ENCODE measurements at regions not wholly inside any gene's neighbourhood (a gene's known extent, or its start where the extent isn't known, plus 50 kb on each side); places are given as distances from the start of the nearest gene placed in this dataset.

DNA sequence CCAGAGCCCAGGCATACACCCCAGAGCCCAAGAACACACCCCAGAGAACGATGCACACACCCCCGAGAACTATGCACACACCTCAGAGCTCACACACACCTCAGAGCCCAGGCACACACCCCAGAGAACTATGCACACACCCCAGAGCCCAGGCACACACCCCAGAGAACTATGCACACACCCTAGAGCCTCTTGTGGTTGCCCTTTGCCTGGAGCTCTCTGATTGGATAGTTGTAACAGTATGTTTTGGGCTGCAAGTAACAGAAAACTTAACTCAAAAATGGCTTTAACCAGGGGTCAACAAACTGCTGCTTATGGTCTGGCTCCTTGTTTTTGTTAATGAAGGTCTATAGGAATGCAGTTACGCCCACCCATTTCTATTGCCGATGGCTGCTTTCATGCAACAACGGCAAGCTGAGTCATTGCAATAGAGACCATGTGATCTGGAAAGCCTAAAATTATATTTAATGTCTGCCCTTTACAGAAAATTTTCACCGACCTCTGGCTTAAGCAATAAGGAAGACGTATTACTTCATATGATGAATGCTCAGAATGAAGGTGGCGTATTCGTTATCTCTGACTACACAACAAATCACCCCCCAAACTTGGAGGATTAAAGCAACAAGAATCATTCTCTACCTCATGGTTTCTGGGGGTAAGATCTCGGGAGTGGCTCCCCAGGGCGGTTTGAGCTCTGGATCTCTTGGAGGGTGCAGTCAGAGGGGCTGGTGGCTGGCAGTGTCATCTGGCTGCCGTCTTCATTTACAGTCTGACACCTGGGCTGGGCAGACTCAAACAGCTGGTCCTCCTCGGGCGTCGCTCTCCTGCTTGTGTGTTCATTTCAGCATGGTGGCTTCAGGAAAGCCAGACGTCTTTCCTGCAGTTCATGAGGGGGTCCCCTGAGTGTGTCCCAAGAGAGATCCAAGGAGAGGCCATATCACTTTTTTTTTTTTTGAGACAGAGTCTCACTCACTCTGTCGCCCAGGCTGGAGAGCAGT, 66.3 kb upstream of the NCOR2 start:
- no peak for DNase-seq

DNA sequence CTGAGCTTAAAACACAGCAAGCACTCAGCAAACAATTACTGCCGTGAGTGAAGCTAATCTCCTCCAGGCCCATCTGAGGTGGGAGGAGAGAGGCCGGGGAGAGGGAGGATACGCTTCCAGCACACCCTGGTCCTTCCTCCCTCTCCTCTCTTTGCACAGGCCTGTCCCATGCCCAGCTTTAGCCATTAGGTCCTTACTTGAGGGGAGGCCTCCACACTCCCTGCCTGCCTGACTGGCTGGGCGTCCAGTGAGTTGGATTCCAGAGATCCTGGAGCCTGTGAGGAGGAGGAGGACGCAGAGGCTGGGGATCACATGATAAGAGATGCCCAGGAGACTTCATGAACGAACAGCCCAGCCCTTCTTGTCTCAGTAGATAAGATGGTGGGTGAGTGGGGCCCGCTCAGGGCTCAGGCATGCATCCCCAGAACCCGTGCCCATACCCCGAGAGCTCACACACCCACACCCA, 65.1 kb upstream of the NCOR2 start:
- no peak for DNase-seq

DNA sequence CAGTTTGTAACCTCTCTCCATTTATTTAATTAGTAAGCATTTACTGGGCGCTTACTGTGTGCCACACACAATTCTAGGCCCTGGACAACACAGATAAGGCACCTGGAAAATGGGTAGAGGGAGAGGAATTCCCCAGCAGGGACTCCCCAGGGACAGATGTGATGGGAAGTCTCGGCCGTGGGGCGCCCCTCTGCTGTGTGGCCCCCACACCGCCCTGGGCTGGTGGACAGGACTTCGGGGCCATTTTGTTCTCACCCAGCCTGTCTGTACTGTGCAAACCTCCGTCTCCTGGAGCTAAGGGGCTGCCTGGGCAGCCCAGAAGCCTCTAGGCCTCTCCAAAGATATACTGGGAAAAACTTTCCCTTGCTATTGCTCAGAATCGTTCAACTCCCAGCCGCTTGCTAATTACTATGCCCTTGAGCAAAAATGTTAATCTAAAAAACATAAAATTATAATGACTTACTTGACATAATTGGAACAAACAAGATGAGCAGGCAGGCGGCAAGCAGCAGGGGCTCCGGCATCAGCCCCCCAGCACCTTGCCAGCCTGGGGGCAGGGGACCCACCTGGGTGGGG, 64.4 kb upstream of the NCOR2 start:
- DNase-seq, result no peak

DNA sequence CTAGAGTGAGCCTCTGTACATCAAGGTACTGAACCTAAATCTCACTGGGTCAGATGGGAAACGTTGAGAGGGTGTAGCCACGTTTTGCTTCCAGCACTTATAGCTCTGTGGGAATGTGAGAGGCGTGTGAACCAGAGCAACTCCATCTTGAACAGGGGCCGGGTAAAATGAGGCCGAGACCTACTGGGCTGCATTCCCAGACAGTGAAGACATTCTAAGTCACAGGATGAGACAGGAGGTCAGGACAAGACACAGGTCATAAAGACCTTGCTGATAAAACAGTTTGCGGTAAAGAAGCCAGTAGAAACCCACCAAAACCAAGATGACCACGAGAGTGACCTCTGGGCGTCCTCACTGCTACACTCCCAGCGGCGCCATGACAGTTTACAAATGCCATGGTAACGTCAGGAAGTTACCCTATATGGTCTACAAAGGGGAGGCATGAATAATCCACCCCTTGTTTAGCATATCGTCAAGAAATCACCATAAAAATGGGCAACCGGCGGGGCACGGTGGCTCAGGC, 63.4 kb upstream of the NCOR2 start:
- no peak for DNase-seq

DNA sequence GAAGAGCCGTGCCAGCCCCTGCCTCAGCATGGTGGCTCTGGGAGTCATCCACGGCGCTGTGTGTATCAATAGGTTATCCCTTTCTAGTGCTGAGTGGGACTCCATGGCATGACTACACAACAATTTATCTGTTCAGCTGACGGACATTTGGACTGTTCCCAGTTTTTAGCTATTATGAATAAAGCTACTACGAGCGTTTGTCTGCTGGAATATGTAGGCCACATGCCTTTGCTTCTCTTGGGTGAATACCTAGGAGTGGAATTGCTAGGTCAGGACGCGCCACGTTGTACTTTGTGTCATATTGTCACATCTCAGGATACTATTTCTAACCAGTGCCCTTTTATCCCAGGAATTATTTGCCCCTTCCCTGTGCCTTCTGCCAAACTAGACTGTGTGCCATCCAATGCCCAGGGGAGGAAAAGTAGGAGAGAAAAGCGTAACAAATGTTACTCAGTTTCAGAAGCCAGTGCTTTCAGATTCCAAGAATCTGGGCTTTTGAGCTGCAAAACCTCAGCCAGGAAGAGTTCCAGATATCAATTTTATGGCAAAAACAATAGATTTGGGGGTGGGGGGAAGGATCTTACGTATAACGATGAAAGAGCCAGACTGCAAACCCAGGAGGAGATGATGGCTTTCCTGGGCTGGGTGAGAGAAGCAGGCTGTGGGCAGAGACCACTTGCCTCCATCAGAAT, 62.5 kb upstream of the NCOR2 start:
- no peak for DNase-seq

DNA sequence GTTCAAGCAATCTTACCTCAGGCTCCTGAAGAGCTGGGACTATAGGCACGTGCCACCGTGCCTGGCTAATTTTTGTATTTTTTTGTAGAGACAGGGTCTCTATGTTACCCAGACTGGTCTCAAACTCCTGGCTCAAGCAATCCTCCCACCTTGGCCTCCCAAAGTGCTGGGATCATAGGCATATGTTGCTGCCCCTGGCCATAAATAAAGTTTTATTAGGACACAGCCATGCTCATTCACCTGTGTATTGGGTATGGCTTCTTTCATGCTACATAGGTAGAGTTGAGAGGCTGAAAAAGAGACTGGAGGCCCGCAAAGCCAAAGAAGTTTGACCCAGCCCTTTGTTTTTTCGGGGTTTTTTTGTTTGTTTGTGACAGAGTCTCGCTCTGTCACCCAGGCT, 61.7 kb upstream of the NCOR2 start:
- no peak for DNase-seq

DNA sequence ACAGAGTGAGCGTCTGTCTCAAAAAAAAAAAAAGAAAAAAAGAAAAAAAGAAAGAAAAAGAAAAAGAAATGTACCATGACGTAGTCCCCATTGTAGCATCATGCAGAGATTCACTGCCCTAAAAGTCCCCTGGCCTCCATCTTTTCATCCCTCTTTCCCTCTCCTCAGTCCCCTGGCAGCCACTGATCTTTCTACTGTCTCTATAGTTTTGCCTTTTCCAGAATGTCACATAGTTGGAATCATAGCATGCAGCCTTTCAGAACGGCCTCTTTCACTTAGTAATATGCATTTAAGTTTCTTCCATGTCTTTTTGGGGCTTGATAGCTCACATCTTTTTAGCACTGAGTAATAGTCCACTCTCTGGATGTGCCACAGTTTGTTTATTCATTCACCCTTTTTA, 60.5 kb upstream of the NCOR2 start:
- no peak for DNase-seq

DNA sequence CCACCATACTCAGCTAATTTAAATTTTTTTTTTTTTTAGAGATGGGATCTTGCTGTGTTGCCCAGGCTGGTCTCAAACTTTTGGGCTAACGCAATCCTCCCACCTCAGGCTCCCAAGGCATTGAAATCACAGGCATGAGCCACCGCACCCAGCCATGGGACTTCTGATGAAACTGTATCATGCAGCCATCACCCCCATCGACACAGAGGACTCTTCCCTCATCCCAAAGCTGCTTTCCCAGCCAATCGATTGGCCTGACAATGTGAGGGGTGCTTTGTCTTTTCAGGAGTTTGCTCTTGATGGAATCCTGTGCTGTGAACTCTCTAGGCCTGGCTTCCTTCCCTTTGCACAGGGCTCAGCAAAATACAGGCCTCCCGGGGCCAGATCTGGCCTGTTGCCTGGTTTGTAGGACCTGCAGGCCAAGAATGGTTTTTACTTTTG, 59.6 kb upstream of the NCOR2 start:
- DNase-seq, result no peak

DNA sequence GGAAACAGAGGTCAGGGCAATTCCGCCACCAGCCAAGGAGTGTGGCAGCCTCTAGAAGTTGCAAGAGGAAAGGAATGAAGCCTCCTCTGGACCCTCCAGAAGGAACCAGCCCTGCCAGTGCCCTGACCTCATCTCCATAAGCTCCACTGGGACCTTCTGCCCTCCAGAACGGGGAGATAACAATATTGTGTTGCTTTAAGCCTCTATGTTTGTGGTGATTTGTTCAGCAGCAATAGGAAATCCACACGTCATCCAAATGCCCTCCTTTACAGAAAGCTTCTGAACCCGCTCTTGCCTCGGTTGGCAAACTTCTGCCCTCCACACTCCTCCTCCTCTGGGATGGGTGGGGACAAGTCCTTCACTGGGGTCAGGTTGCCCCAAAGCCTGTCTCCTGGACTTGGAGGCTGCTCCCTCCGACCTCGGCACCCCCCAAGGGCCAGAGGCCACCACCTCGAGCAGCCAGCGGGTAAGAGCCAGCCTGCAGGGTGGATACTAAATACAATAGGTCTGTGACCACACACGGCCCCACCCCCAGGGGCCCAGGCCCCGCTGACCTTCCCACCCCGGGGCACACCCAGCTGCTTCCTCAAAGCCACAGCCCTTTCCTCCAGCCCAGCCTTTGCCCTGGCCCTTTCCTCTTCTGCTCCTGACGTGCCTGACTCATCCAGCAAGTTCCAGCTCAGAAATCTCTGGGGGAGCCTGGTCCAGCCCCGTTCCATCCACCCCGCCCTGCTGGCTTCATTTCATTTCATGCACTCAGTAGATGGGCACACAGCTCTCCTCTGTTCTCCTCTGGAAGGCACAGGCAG, 58.7 kb upstream of the NCOR2 start:
- no peak for DNase-seq

DNA sequence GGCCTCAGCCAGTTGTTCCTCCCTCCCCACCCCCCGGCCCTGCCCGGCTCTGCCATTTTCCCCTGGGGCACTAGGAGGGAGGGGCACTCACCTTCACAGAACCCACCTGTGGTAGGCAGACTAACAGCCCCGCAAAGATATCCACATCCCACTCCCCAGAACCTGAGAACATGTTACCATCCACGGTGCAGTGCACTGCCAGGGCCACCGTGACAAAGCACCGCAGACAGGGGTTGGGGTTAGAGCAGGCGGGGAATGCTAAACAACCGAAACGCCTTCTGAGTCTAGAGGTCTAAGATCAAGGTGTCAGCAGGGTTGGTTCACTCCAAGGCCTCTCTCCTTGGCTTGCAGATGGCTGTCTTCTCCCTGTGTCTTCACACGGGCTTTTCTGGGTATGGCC, 57.4 kb upstream of the NCOR2 start:
- DNase-seq, result no peak

DNA sequence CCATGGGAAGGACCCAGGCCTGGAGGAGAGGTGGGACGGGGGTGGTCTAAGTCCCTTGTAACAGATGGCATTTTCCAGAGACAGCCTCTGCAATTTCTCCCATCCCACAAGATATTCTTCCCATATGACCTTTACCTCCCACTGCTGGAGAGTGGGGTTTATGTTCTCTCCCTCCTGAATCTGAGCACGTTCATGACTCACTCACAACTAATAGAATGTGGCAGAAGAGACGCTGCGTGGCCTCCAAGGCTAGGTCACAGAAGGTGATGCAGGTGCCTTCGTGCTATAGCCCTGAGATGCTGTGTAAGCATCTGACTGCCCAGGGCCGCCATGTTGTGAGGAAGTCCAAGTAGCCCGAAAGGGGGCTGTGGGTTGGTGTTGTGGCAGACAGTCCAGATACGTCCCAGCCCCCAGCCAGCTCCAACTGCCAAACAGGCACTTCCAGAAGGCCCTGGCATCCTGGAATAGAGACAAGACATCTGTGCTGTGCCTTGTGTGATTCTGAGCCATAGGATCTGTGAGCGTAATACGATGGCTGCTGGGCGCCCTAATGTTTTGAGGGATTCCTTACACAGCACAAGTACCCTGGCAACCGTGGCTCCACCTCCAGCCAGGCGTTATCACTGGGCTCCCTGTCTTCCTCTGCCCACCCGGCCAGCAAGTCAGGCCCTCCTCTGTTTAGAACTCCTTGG, 56.1 kb upstream of the NCOR2 start:
- DNase-seq, result no peak

DNA sequence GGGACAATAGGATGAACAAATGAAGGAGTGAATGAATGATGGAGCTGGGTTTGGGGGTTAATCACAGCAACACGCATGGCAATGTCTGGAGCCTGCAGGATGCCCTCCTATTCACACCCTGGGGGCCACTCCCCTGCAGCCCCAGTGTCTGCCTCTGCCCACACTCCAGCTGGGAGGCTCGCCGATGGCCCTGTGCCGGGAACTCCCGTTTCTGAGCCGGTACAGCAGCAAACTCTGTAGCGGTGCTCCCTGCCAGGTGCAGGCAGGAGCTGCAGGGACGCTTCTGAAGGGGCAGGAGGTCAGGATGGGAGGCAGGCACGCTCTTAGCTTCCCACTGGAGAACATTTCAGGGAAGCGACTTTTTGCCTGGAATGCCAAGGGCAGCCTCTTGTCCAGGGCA, 55.4 kb upstream of the NCOR2 start:
- no peak for DNase-seq

DNA sequence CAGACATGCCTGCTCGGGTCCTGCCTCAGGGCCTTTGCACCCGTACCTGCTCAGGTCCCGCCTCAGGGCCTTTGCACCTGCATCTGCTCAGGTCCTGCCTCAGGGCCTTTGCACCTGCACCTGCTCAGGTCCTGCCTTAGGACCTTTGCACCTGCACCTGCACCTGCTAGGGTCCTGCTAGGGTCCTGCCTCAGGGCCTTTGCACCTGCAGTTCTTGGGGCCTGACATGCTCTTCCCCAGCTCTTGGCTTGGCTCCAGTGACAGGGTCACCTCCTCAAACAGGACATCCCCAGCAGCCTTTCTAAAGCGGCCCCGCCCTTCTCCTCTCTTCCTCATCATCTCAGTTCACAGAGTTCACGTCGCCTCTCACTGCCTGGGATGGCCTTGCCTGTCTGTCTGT, 54.9 kb upstream of the NCOR2 start:
- DNase-seq, result no peak

DNA sequence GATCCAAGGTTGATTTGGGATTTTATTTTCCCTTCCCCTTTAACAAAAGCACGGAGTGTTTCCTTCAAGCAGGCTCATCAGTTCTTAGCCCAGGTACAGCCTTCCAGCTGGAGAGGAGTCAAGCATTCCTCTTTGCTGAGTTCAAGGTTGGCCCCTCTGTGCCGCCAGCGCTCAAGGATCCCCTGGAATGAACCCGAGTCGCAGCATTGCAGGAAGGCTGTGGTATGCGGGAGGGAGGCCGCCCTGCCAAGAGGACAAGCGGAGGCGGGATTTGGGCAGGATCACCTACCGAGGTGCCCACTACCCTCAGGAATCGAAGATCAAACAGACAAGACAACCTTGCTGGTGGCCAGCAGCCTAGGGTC, 53.9 kb upstream of the NCOR2 start:
- no peak for DNase-seq

DNA sequence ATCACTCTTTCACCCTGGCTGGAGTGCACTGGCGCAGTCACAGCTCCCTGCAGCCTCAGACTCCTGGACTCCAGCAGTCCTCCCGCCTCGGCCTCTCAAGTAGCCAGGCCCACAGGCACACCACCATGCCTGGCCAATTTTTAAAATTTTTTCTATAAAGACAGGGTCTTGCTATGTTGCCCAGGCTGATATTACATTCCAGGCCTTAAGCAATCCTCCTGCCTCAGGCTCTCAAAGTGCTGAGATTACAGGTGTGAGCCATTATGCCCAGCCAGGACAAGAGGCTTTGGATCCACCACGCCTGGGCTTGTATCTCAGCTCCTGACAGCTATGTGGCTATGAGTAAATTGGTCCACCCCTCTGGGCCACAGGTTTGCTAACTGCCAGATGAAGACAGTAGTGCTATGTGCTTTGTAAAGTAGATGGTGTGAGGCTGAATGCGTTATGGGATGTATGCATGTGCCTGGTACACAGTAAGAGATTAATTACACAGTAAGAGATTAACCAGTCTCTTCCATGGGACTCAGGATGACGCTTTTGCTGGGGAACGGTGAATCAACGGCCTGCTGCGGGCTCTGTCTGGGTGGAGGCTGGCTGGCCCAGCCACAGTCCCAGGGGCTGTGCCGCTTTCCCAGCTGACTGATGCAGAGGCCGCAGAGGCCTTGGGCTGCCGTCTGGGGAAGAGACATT, 53.3 kb upstream of the NCOR2 start:
- no peak for DNase-seq

DNA sequence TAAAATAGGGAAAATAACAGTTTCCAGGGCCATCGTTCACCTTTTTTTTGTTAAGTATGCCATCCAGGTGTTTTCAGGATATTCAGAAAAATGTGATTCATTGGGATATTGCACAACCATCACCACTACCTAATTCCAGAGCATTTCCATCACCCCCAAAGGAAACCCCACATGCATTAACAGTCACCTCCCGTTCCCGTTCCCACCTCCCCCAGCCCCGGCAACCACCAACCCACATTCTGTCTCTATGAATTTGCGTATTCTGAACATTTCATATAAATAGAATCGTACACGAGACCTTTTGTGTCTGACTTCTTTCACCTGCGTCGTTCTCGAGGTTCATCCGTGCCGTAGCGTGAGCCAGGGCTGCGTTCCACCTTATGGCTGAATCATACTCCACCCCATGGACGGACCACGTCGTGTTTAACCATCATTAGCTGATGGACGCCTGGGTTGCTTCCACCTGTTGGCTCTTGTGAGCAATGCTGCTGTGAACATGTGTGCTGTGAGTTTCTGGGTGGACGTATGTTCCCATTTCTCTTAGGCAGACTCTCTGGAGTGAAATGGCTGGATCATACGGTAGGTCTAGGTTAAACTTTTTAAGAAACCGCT, 51.0 kb upstream of the NCOR2 start:
- DNase-seq, result peak in 1 of 56 donors; percentile 17

DNA sequence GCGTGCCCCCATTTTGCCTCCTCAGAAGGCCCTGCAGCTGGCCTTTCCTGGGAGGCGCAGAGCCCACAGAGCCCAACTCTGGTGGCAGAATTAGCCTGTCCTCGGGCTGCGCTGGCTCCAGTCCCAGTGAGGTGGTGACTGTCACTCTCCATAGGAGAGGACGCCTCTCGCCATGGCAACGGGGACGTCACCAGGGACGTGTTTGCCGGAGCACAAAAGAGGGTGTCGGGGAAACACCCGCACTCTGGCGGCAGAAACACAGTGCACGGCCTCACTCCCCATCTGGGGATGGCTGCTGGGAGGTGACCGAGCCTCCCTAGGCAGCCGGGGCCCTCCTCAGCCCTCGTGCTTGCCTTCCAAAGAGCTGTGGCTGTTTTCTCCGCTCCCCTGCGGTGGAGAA, 50.2 kb upstream of the NCOR2 start:
- DNase-seq, result peak in 31 of 56 donors; percentile 3 to 71 (median 22)

Measured in nucleus accumbens (tissue), 56 donors.